Choroid plexus epithelial cell (primary cell): ENCODE measurements at regions not wholly inside any gene's neighbourhood (a gene's known extent, or its start where the extent isn't known, plus 50 kb on each side); places are given as distances from the start of the nearest gene placed in this dataset.
A peak's percentile ranks its signal among the peaks of the same experiment; 100 is the strongest.

Source experiments
- DNase-seq: peaks from one replicate; pipeline ENCODE4 v3.0.0-alpha.2; 2010; ENCODE audit warnings: low read depth
- H3K4me3 ChIP-seq: 2 replicates; pipeline ENCODE4 v1.5.1; 2011; ENCODE audit warnings: low read depth, mild to moderate bottlenecking, control low read depth, low read length, moderate library complexity
- CTCF ChIP-seq: conservative IDR thresholded peaks from 2 replicates; pipeline ENCODE4 v1.5.1; 2011; ENCODE audit warnings: low read depth, mild to moderate bottlenecking, control low read depth, inconsistent platforms, low read length, moderate library complexity

DNA sequence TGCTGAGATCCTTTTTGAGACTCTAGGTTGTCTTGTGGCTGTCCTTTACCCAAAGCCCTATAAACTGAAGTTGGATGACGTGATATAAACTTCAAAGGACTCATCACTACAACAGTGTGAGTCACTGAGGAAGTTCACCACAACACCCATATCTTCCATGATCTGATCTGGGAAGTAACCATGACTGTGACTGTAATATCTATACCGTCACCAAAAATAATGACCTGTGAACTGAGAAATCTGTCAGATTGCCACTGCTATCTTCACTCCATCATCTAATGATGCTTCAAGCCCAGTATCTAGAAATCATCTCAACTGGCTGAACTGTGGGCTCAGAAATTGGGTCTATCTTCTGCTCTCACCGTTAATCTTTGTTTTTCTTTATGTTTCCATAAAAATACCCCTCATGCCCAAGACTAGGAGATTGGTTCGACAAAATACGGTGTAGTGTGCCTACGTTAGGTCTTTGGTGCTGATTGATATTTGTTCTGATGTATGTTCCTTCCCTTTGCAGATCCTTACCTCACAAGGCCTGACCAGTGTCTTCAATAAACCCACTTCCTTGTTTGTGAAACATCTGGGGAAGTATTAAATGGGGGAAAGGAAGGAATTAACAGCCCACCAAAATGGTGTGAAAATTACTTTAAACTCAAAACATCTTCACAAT lies 78.2 kb downstream of the MYL12B start:
- H3K4me3 ChIP-seq, result no peak overlapping the region
- TF ChIP-seq CTCF, result no peak
- peak; percentile 21 for DNase-seq

- TF ChIP-seq CTCF, result no peak
- H3K4me3 ChIP-seq, result no peak overlapping the region
- DNase-seq, result peak; percentile 19
These were observed 78.8 kb downstream of the MYL12B start for GRCh38 chr18:3340682-3341097.

GRCh38 chr18:3342628-3343027 lies 80.7 kb downstream of the MYL12B start:
- no peak for DNase-seq
- no peak overlapping the region for H3K4me3 ChIP-seq
- TF ChIP-seq CTCF, result no peak

- TF ChIP-seq CTCF, result no peak
- DNase-seq, result peak; percentile 42
- H3K4me3 ChIP-seq, result no peak overlapping the region
These were observed 83.5 kb downstream of the MYL12B start for GRCh38 chr18:3345452-3345851.

- no peak for TF ChIP-seq CTCF
- no peak overlapping the region for H3K4me3 ChIP-seq
- peak; percentile 67 for DNase-seq
These were observed 84.0 kb downstream of the MYL12B start for GRCh38 chr18:3345885-3346284.

DNA sequence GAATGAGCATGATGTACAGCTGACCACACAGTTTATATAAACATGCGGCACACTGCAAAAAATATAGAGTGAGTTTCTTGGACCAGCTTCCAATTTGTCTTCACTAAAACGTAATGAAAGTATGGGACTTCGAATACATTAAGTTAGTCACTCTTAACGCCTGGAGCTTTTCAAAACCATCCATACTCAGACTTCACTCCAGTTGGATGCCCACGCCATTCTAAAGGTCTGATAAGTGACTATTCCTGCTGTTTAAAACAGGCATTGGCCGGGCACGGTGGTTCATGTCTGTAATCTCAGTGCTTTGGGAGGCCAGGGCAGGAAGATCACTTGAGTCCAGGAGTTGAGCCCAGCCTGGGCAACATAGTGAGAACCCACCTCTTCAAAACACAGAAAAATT lies 84.6 kb downstream of the MYL12B start:
- H3K4me3 ChIP-seq, result no peak overlapping the region
- no peak for TF ChIP-seq CTCF
- DNase-seq, result no peak

- no peak overlapping the region for H3K4me3 ChIP-seq
- no peak for TF ChIP-seq CTCF
- DNase-seq, result no peak
These were observed 85.4 kb downstream of the MYL12B start for GRCh38 chr18:3347286-3347803.
